K562 (cell line): ENCODE measurements at regions not wholly inside any gene's neighbourhood (a gene's known extent, or its start where the extent isn't known, plus 50 kb on each side); places are given as distances from the start of the nearest gene placed in this dataset.

ENCODE experiments used
- ATAC-seq: fragments of 200-7000 bp; cut with Tn5 transposase; 3 replicates; pipeline ENCODE4 v1.9.1; 2020; ENCODE audit warnings: moderate library complexity
- BruUV-seq: library from RNA; stranded (reverse); fragments of 400-500 nt; replicated peaks from 2 replicates; lab custom pipeline; 2021; lab: Mats Ljungman, UMichigan
- CTCF ChIA-PET: fragments of 300-600 bp; formaldehyde crosslinking; extraction: SDS; loops from one replicate; lab custom pipeline; 2021; ENCODE audit warnings: low intra/inter-chr PET ratio; lab: Yijun Ruan, JAX
- POLR2A ChIA-PET: fragments of 300-600, 350-650 bp; sonication (Branson Sonifier 250); formaldehyde crosslinking; extraction: SDS; loops from one replicate; lab custom pipeline; 2021; ENCODE audit warnings: antibody characterized with exemption, inconsistent platforms; lab: Yijun Ruan, JAX
- DNase-seq, 4 experiments: peaks; one replicate each; pipeline versions ENCODE4 v3.0.0 to v3.0.0-alpha.2; 2011 to 2018; ENCODE audit warnings: low spot score in 3 of 4, mixed read lengths in 3 of 4; ENCODE audit errors: extremely low read depth in 1 of 4
- FAIRE-seq: peaks from 2 replicates; lab custom pipeline; 2011; peaks lifted over from hg19 to GRCh38; lab: Jason Lieb, UNC
- H2AFZ ChIP-seq: 2 replicates; pipeline ENCODE4 v1.6.0; 2011; ENCODE audit warnings: low read depth, low read length, control low read depth, inconsistent platforms
- H3K27ac ChIP-seq: fragments of 200-600 bp; 3 replicates; pipeline ENCODE4 v1.8.0; 2011; ENCODE audit warnings: low read depth, mild to moderate bottlenecking, control low read depth, inconsistent platforms, low read length, moderate library complexity, mixed read lengths; ENCODE audit errors: extremely low read depth
- H3K27me3 ChIP-seq, 2 experiments: fragments of 300-600 bp in 1 of 2; 2 replicates in 1 of 2; 3 replicates in 1 of 2; pipeline versions ENCODE4 v1.6.0 to v1.8.0; 2011; ENCODE audit warnings: inconsistent platforms in 2 of 2, low read length in 2 of 2, mild to moderate bottlenecking in 1 of 2, mixed read lengths in 1 of 2, moderate library complexity in 1 of 2; ENCODE audit not compliant: control insufficient read depth in 2 of 2, insufficient read depth in 2 of 2
- H3K36me3 ChIP-seq: fragments of 300-600 bp; 3 replicates; pipeline ENCODE4 v1.8.0; 2011; ENCODE audit warnings: mild to moderate bottlenecking, low read length, inconsistent platforms; ENCODE audit not compliant: control insufficient read depth, insufficient read depth
- H3K4me1 ChIP-seq, 2 experiments: fragments of 200-600 bp in 1 of 2; replicated peaks in 1 of 2; 2 replicates in 1 of 2; 3 replicates in 1 of 2; pipeline versions ENCODE4 v1.5.1 to v1.8.0; 2011; ENCODE audit warnings: inconsistent platforms in 2 of 2, low read length in 2 of 2, mild to moderate bottlenecking in 1 of 2, mixed read lengths in 1 of 2, moderate library complexity in 1 of 2; ENCODE audit not compliant: control insufficient read depth in 2 of 2, insufficient read depth in 2 of 2
- H3K4me2 ChIP-seq: 2 replicates; pipeline ENCODE4 v1.6.1; 2011; ENCODE audit warnings: low read length, control low read depth, inconsistent platforms, mixed read lengths; ENCODE audit not compliant: insufficient read depth
- H3K4me3 ChIP-seq: fragments of 200-600 bp; sonication (generic), shearing (Covaris generic); 2 replicates; pipeline ENCODE4 v1.5.1; 2016; ENCODE audit warnings: control low read depth, inconsistent platforms
- H3K79me2 ChIP-seq: fragments of 200-600 bp; 3 replicates; pipeline ENCODE4 v1.8.0; 2011; ENCODE audit warnings: low read length, inconsistent platforms; ENCODE audit not compliant: control insufficient read depth, insufficient read depth
- H3K9ac ChIP-seq, 2 experiments: 2 replicates each; pipeline versions ENCODE4 v1.6.0 to v1.6.1; 2011; ENCODE audit warnings: low read depth in 2 of 2, low read length in 2 of 2, control low read depth in 1 of 2, inconsistent platforms in 1 of 2, mild to moderate bottlenecking in 1 of 2, mixed read lengths in 1 of 2; ENCODE audit not compliant: insufficient read depth in 1 of 2
- H3K9me1 ChIP-seq: one replicate; pipeline ENCODE4 v1.6.0; 2011; ENCODE audit warnings: inconsistent platforms, mild to moderate bottlenecking, low read length, moderate library complexity; ENCODE audit not compliant: control insufficient read depth, insufficient read depth
- H3K9me3 ChIP-seq: replicated peaks from 2 replicates; pipeline ENCODE4 v1.5.1; 2011; ENCODE audit warnings: low read depth, low read length, inconsistent platforms; ENCODE audit not compliant: control insufficient read depth, insufficient read depth
- H4K20me1 ChIP-seq: replicated peaks from 2 replicates; pipeline ENCODE4 v1.6.1; 2011; ENCODE audit warnings: low read length, inconsistent platforms, mixed read lengths; ENCODE audit not compliant: control insufficient read depth, insufficient read depth
- BRD4 ChIP-seq: fragments of 200-600 bp; sonication (generic); IDR thresholded peaks from 2 replicates; pipeline ENCODE4 v1.6.1; 2017; ENCODE audit warnings: inconsistent platforms
- BRF1 ChIP-seq: IDR thresholded peaks from 3 replicates; pipeline ENCODE4 v1.6.1; 2011; ENCODE audit warnings: borderline replicate concordance, mild to moderate bottlenecking; ENCODE audit not compliant: insufficient read length; ENCODE audit errors: extremely low read depth
- CC2D1A ChIP-seq: fragments of 450-650 bp; IDR thresholded peaks from 2 replicates; pipeline ENCODE4 v1.6.1; 2017; ENCODE audit warnings: mild to moderate bottlenecking
- EP400 ChIP-seq: fragments of 450-650 bp; IDR thresholded peaks from 2 replicates; pipeline ENCODE4 v1.6.1; 2017; ENCODE audit warnings: antibody characterized with exemption, mild to moderate bottlenecking, moderate library complexity
- NCOA4 ChIP-seq: fragments of 450-650 bp; IDR thresholded peaks from 2 replicates; pipeline ENCODE4 v1.6.1; 2018; ENCODE audit warnings: mild to moderate bottlenecking; ENCODE audit not compliant: partially characterized antibody
- PRDM10 ChIP-seq: fragments of 450-650 bp; IDR thresholded peaks from 2 replicates; pipeline ENCODE4 v1.6.1; 2018; ENCODE audit not compliant: partially characterized antibody
- SAFB ChIP-seq: fragments of 200-400 bp; formaldehyde crosslinking; IDR thresholded peaks from 2 replicates; pipeline ENCODE4 v1.6.1; 2017; ENCODE audit warnings: low read depth, low read length, borderline replicate concordance
- XRCC4 ChIP-seq: IDR thresholded peaks from one replicate; pipeline ENCODE4 v1.6.1; 2011; ENCODE audit not compliant: insufficient read depth, insufficient read length; ENCODE audit errors: extremely low read depth
- ZBTB5 ChIP-seq: fragments of 450-650 bp; IDR thresholded peaks from 2 replicates; pipeline ENCODE4 v1.6.1; 2017; ENCODE audit warnings: antibody characterized with exemption
- ZBTB7A ChIP-seq: IDR thresholded peaks from 2 replicates; pipeline ENCODE4 v1.6.1; 2011; ENCODE audit warnings: low read depth, mild to moderate bottlenecking, low read length, moderate library complexity, borderline replicate concordance; ENCODE audit not compliant: control insufficient read depth
- WGBS: fragments of 100-300 bp; shearing (Covaris generic); methylation state at CpG from one replicate; pipeline ENCODE4 v1.1.6; 2016; ENCODE audit warnings: low coverage, mixed read lengths; ENCODE audit not compliant: insufficient coverage; ENCODE audit errors: missing lambda C conversion rate; 5-methylcytosine and 5-hydroxymethylcytosine counted together
- in situ Hi-C: fragments of 300-500 bp; cut with MboI; formaldehyde crosslinking; loops from 4 replicates; pipeline ENCODE4 v1.15.0; 2018; ENCODE audit warnings: inconsistent platforms, mixed read lengths
- intact Hi-C: fragments of 100-400 bp; cut with micrococcal nuclease; formaldehyde crosslinking; loops from 2 replicates; pipeline ENCODE4 v1.14.2; 2022

DNA sequence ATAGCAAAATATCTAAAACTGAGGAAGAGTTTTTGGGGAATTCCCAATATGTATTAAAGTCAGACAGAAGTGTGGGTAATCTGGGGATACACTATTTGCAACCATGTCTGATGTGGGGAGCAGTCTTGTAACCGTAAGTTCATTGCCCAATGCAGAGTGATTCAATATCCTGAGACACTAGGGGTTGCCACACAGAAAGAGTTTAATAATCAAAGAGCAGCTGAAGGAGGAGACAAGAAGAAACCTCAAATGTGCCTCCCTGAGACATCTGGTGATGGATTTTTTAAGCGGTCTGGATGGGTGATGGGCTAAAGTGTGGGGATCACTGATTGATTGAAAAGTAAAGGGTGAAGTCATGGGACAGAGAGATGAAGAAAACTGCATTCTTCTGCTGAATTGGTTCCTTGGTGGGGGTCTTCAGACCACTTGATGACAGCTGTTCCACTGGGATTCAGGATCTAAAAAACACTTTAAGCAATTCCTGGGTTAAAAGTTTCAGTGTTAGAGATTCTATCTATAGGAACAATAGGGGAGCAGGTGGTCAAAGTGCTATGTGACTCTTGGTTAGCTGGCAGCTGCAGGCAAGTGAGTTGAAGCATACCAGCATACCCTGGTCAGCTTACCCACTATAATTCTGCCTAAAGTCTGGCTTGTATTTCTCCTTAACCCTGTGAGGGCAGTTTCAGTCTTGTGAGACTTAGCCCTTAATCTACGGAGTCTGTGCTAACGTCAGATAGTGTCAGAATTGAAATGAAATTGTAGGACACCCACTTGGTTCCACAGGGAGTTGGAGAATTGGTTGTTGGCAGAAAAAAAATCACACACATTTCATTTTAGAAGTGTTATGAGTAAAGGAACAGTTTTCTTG, 425.9 kb upstream of the TGFBR2 start:
- Histone ChIP-seq H3K4me2 (no peak overlapping the region), H3K4me3 (no peak overlapping the region), H2AFZ (no peak overlapping the region), H3K79me2 (no peaks in the 10 kb centered on the region), H3K9me3 (no peaks in the 10 kb centered on the region), H3K4me1 (no peaks in the 10 kb centered on the region), H3K9ac (no peak overlapping the region), H4K20me1 (no peaks in the 10 kb centered on the region), H3K27ac (no peak overlapping the region), H3K36me3 (no peaks in the 10 kb centered on the region), H3K27me3 (no peaks in the 10 kb centered on the region), H3K9me1 (no peaks in the 10 kb centered on the region)
- intact Hi-C loops = no loop called here
- in situ Hi-C loops = no loop called here
- 4% methylated on average over 4 of the region's 4 CpGs for WGBS
- BruUV-seq = no TSS peak
- ChIA-PET POLR2A (no interaction called here), CTCF (no interaction called here)
- no peak for DNase-seq
- TF ChIP-seq EP400 (no peak), SAFB (no peak)
- FAIRE-seq = no peak
- no peak for ATAC-seq

DNA sequence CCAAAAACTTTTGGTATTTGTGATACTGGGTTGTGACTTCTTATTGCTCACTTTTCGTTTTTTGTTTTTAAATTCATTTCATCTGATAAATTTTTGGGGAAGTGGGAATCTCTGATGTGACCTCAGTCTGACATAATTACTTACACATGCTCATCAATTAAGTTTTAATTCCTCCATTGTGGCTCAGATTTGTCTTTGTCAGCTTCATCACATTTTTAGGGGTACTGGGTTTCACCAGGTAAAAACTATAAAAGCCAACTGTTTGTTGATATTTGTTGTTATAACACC, 425.3 kb upstream of the TGFBR2 start:
- no peak for ATAC-seq
- H3K9ac ChIP-seq = no peak overlapping the region
- ChIA-PET POLR2A (no interaction called here), CTCF (no interaction called here)
- H3K4me3 ChIP-seq = no peak overlapping the region
- H3K9me3 ChIP-seq = no peaks in the 10 kb centered on the region
- H3K27me3 ChIP-seq = no peaks in the 10 kb centered on the region
- no peaks in the 10 kb centered on the region for H3K79me2 ChIP-seq
- no peak for DNase-seq
- intact Hi-C loops = no loop called here
- no peaks in the 10 kb centered on the region for H3K36me3 ChIP-seq
- no peaks in the 10 kb centered on the region for H3K4me1 ChIP-seq
- no peak for FAIRE-seq
- no peaks in the 10 kb centered on the region for H3K9me1 ChIP-seq
- WGBS = 0% methylated on average over 1 of the region's 1 CpG
- H3K4me2 ChIP-seq = no peak overlapping the region
- BruUV-seq = no TSS peak
- no peaks in the 10 kb centered on the region for H4K20me1 ChIP-seq
- H3K27ac ChIP-seq = no peak overlapping the region
- H2AFZ ChIP-seq = no peak overlapping the region
- in situ Hi-C loops = no loop called here
- TF ChIP-seq BRF1 = no peak
- no peak for TF ChIP-seq PRDM10
- TF ChIP-seq ZBTB5 = no peak
- no peak for TF ChIP-seq XRCC4
- TF ChIP-seq CC2D1A = no peak
- TF ChIP-seq ZBTB7A = no peak
- TF ChIP-seq NCOA4 = no peak
- TF ChIP-seq BRD4 = no peak
